Endothelial cell (in vitro differentiated cells): ENCODE measurements at regions not wholly inside any gene's neighbourhood (a gene's known extent, or its start where the extent isn't known, plus 50 kb on each side); places are given as distances from the start of the nearest gene placed in this dataset.

Experiments
- DNase-seq: peaks from one replicate; pipeline ENCODE4 v3.0.0; 2021; ENCODE audit warnings: low spot score
- H3K27ac Mint-ChIP-seq: one replicate; pipeline ENCODE4 v1.8.0; 2021; ENCODE audit warnings: mixed read lengths, inconsistent platforms; ENCODE audit not compliant: unreplicated experiment
- H3K27me3 Mint-ChIP-seq: one replicate; pipeline ENCODE4 v1.8.0; 2021; ENCODE audit warnings: mild to moderate bottlenecking, moderate library complexity, mixed read lengths, inconsistent platforms; ENCODE audit not compliant: unreplicated experiment
- H3K36me3 Mint-ChIP-seq: one replicate; pipeline ENCODE4 v1.8.0; 2021; ENCODE audit warnings: mild to moderate bottlenecking, low read depth, mixed read lengths, inconsistent platforms; ENCODE audit not compliant: unreplicated experiment
- H3K4me1 Mint-ChIP-seq: one replicate; pipeline ENCODE4 v1.8.0; 2021; ENCODE audit warnings: mild to moderate bottlenecking, mixed read lengths, inconsistent platforms; ENCODE audit not compliant: unreplicated experiment
- H3K4me3 Mint-ChIP-seq: one replicate; pipeline ENCODE4 v1.8.0; 2021; ENCODE audit warnings: mild to moderate bottlenecking, mixed read lengths, inconsistent platforms; ENCODE audit not compliant: unreplicated experiment
- H3K9me3 Mint-ChIP-seq: one replicate; pipeline ENCODE4 v1.8.0; 2021; ENCODE audit warnings: mixed read lengths, inconsistent platforms; ENCODE audit not compliant: unreplicated experiment
- TF ChIP-seq, protein P1 (sequence below): fragments of 200-600 bp; sonication (generic); IDR thresholded peaks from one replicate; pipeline ENCODE4 v1.5.0; 2021; ENCODE audit warnings: antibody characterized with exemption; ENCODE audit not compliant: unreplicated experiment

DNA sequence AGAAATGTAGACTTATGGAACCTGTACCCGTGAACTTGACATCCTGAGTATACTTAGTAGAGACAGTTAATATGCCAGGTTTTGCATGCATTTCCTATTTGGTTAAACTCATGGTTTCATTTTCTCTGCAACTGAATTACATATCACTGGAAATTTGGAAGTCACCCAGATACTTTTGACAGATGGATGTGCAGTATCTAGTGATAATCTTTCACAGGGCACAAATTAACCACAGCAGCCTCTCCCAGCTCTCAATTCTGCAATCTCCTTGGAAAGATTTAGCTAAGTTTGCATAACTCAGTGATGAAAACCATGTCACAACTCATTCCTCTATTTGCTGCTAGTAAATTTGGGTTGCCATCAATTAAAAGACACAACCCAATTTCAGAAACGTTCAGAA, 162.3 kb upstream of the TPM1 start:
- Mint-ChIP-seq H3K4me1 (peaks cover 7% of the 10 kb centered on the region), H3K36me3 (no peaks in the 10 kb centered on the region), H3K4me3 (no peak overlapping the region), H3K27ac (no peak overlapping the region), H3K27me3 (no peaks in the 10 kb centered on the region), H3K9me3 (no peaks in the 10 kb centered on the region)
- no peak for DNase-seq
- TF ChIP-seq, protein P1, sequence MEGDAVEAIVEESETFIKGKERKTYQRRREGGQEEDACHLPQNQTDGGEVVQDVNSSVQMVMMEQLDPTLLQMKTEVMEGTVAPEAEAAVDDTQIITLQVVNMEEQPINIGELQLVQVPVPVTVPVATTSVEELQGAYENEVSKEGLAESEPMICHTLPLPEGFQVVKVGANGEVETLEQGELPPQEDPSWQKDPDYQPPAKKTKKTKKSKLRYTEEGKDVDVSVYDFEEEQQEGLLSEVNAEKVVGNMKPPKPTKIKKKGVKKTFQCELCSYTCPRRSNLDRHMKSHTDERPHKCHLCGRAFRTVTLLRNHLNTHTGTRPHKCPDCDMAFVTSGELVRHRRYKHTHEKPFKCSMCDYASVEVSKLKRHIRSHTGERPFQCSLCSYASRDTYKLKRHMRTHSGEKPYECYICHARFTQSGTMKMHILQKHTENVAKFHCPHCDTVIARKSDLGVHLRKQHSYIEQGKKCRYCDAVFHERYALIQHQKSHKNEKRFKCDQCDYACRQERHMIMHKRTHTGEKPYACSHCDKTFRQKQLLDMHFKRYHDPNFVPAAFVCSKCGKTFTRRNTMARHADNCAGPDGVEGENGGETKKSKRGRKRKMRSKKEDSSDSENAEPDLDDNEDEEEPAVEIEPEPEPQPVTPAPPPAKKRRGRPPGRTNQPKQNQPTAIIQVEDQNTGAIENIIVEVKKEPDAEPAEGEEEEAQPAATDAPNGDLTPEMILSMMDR = no peak

DNA sequence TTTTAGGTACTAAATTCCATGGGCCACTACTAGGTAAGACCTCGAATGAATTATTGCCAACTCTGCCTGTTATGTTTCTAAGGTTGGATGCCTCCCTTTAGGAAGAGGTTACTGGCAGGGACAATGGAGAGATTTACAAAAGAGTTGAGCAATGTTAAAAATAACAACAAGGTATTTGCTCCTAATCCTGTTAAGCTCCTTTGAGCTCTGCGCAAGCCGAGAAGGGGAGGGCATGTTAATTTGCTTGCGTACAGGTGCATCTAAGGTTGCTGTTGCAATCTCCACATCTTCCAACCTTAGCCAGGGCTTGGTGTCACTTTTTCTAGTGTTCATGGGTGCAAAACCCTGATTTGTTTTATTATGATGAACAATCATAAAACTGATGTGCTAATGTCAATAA, 161.5 kb upstream of the TPM1 start:
- peaks cover 7% of the 10 kb centered on the region for H3K4me1 Mint-ChIP-seq
- H3K27me3 Mint-ChIP-seq = no peaks in the 10 kb centered on the region
- no peak overlapping the region for H3K27ac Mint-ChIP-seq
- H3K36me3 Mint-ChIP-seq = no peaks in the 10 kb centered on the region
- no peak overlapping the region for H3K4me3 Mint-ChIP-seq
- H3K9me3 Mint-ChIP-seq = no peaks in the 10 kb centered on the region
- no peak for DNase-seq
- TF ChIP-seq, protein P1 = no peak

DNA sequence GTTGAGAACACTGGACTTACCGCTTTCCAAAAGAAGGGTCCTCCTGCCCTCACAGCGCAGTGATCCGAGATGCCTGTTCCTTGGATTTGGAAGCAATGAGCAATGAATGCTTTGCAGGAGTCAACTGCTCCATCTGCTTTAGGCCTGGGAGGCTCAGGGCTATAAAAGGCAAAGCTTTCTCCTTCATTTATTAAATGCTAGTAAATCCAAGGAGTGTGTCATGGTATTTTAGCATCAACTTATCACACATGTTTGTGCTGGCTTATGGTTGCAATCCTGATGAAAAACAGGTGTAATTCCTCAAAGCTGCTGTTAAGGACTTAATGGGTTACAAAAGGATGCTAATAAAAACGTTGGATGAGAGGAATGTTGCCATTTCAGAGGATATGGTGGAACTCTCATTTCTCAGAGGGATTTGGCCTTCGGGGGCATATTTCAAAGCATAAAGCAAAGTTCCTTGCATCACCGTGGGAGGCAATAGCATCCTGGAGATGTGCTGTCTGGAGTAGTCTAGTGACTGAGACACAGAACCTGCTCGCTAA, 158.5 kb upstream of the TPM1 start:
- H3K4me1 Mint-ChIP-seq = peaks cover 20% of the 10 kb centered on the region

DNA sequence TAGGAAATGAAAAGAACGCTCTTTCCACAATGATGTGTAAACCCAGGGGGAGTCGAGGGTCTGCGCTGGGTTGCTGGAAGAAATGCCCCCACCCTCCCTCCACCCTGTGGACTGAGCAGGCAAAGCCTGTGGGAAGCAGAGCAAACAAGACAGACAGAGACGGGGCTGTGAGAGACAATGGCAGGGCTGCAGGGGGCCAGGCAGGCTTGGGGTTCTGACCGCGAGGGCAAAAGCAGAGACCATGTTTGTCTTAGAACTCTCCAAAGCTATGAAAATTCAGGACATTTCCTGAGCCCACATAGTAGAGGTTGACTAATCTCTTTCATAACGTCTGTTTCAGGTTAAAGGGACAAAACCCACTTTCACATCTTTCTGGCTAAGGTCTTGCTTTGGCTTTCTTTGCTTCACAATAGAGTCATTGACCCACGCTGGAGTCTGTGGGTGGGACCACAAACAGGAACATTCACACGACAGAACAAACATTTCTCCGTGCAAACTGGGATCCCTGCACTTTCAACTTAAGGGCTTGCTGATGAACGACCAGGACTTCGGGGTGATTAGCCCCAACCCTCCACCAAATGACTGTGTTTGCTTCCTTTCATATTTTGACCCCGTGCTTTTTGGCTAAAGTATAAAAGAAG, 156.0 kb upstream of the TPM1 start:
- H3K4me1 Mint-ChIP-seq = peaks cover 19% of the 10 kb centered on the region

More for the DNA sequence above, 158.5 kb upstream of the TPM1 start:
- TF ChIP-seq, protein P1 = no peak
- no peak overlapping the region for H3K27ac Mint-ChIP-seq
- H3K4me3 Mint-ChIP-seq = no peak overlapping the region
- H3K9me3 Mint-ChIP-seq = no peaks in the 10 kb centered on the region
- DNase-seq = no peak
- no peaks in the 10 kb centered on the region for H3K36me3 Mint-ChIP-seq
- H3K27me3 Mint-ChIP-seq = no peaks in the 10 kb centered on the region

DNA sequence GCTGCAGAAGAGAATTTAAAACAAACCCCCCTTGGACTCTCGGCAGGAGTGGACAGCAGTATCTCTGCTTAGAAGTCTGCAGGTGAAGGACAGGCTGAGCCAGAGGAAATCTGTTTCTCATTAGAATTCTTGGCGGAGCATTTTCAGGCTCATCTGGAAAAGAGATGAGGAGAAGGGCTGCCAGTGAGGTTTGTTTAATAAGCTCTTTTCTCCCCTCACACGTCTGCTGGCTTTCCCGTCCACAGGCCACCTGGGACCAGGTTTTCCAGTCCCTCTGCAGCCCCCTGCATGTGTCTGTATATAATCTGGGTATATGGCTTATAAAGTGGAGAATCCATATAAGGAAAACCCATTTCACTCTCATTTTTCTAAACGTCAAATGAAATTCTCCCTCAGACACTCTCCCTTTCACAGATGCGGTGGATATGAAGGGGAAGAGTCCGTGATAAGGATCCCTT, 155.4 kb upstream of the TPM1 start:
- DNase-seq = no peak
- TF ChIP-seq, protein P1 = no peak
- peaks cover 19% of the 10 kb centered on the region for H3K4me1 Mint-ChIP-seq

More for the DNA sequence above, 156.0 kb upstream of the TPM1 start:
- H3K27ac Mint-ChIP-seq = no peak overlapping the region
- DNase-seq = no peak
- TF ChIP-seq, protein P1 = no peak
- H3K4me3 Mint-ChIP-seq = no peak overlapping the region
- H3K27me3 Mint-ChIP-seq = no peaks in the 10 kb centered on the region
- H3K36me3 Mint-ChIP-seq = no peaks in the 10 kb centered on the region
- H3K9me3 Mint-ChIP-seq = no peaks in the 10 kb centered on the region

More for the DNA sequence above, 155.4 kb upstream of the TPM1 start:
- H3K27ac Mint-ChIP-seq = no peak overlapping the region
- H3K36me3 Mint-ChIP-seq = no peaks in the 10 kb centered on the region
- H3K27me3 Mint-ChIP-seq = no peaks in the 10 kb centered on the region
- no peak overlapping the region for H3K4me3 Mint-ChIP-seq
- H3K9me3 Mint-ChIP-seq = no peaks in the 10 kb centered on the region
